HEK293T (cell line): ENCODE measurements at regions not wholly inside any gene's neighbourhood (a gene's known extent, or its start where the extent isn't known, plus 50 kb on each side); places are given as distances from the start of the nearest gene placed in this dataset.

Experiments used
- CTCF ChIA-PET: fragments of 350-600 bp; formaldehyde crosslinking; extraction: SDS; loops from one replicate; lab custom pipeline; 2021; ENCODE audit warnings: antibody characterized with exemption, inconsistent platforms; lab: Yijun Ruan, JAX
- POLR2A ChIA-PET: fragments of 350-600 bp; formaldehyde crosslinking; extraction: SDS; loops from one replicate; lab custom pipeline; 2020; ENCODE audit warnings: antibody characterized with exemption, inconsistent platforms; lab: Yijun Ruan, JAX
- DNase-seq: peaks from one replicate; pipeline ENCODE4 v3.0.0; 2012; ENCODE audit warnings: mixed read lengths; ENCODE audit errors: extremely low spot score
- ARNT ChIP-seq: fragments of 450-650 bp; IDR thresholded peaks from 2 replicates; pipeline ENCODE4 v1.6.1; 2017; ENCODE audit warnings: mild to moderate bottlenecking
- BHLHE40 ChIP-seq: fragments of 450-650 bp; IDR thresholded peaks from 2 replicates; pipeline ENCODE4 v1.6.1; 2016; ENCODE audit warnings: mild to moderate bottlenecking, moderate library complexity, borderline replicate concordance
- CTBP1 ChIP-seq: fragments of 450-650 bp; IDR thresholded peaks from 2 replicates; pipeline ENCODE4 v1.6.1; 2016; ENCODE audit warnings: borderline replicate concordance
- ELF4 ChIP-seq: fragments of 450-650 bp; IDR thresholded peaks from 2 replicates; pipeline ENCODE4 v1.6.1; 2017; ENCODE audit warnings: antibody characterized with exemption
- FOXA1 ChIP-seq: fragments of 450-650 bp; IDR thresholded peaks from 2 replicates; pipeline ENCODE4 v1.6.1; 2016; ENCODE audit warnings: mild to moderate bottlenecking
- FOXK2 ChIP-seq: fragments of 450-650 bp; IDR thresholded peaks from 2 replicates; pipeline ENCODE4 v1.6.1; 2016; ENCODE audit warnings: mild to moderate bottlenecking
- FOXM1 ChIP-seq: fragments of 450-650 bp; IDR thresholded peaks from 2 replicates; pipeline ENCODE4 v1.6.1; 2017; ENCODE audit warnings: mild to moderate bottlenecking, borderline replicate concordance
- HDGF ChIP-seq: fragments of 450-650 bp; IDR thresholded peaks from 2 replicates; pipeline ENCODE4 v1.6.1; 2017; ENCODE audit warnings: antibody characterized with exemption, borderline replicate concordance
- L3MBTL2 ChIP-seq: fragments of 450-650 bp; conservative IDR thresholded peaks from 2 replicates; pipeline ENCODE4 v1.6.1; 2016; ENCODE audit warnings: mild to moderate bottlenecking
- LEF1 ChIP-seq: fragments of 450-650 bp; IDR thresholded peaks from 2 replicates; pipeline ENCODE4 v1.6.1; 2017; ENCODE audit warnings: mild to moderate bottlenecking, borderline replicate concordance
- NFRKB ChIP-seq: fragments of 450-650 bp; IDR thresholded peaks from 2 replicates; pipeline ENCODE4 v1.6.1; 2016; ENCODE audit warnings: mild to moderate bottlenecking, moderate library complexity
- PKNOX1 ChIP-seq: fragments of 450-650 bp; IDR thresholded peaks from 2 replicates; pipeline ENCODE4 v1.6.1; 2016
- SP1 ChIP-seq: fragments of 450-650 bp; IDR thresholded peaks from 2 replicates; pipeline ENCODE4 v1.6.1; 2017
- SUZ12 ChIP-seq: fragments of 450-650 bp; IDR thresholded peaks from 2 replicates; pipeline ENCODE4 v1.6.1; 2016; ENCODE audit warnings: mild to moderate bottlenecking
- TARDBP ChIP-seq: fragments of 450-650 bp; IDR thresholded peaks from 2 replicates; pipeline ENCODE4 v1.6.1; 2016
- ZNF384 ChIP-seq: fragments of 450-650 bp; IDR thresholded peaks from 2 replicates; pipeline ENCODE4 v1.6.1; 2016

GRCh38 chr2:2734308-2734707 lies 403.2 kb upstream of the MYT1L start:
- DNase-seq: no peak
- ChIA-PET POLR2A (no interaction called here), CTCF (no interaction called here)
- TF ChIP-seq ZNF384: no peak
- TF ChIP-seq ELF4: no peak
- TF ChIP-seq BHLHE40: no peak
- TF ChIP-seq CTBP1: no peak

- CTCF ChIA-PET: no interaction called here
- no peak for TF ChIP-seq ARNT
- TF ChIP-seq FOXA1: no peak
- no peak for TF ChIP-seq TARDBP
- TF ChIP-seq FOXM1: no peak
- TF ChIP-seq CTBP1: no peak
- no peak for TF ChIP-seq FOXK2
- no peak for TF ChIP-seq ELF4
- TF ChIP-seq LEF1: no peak
- POLR2A ChIA-PET: no interaction called here
- no peak for DNase-seq
Measured at GRCh38 chr2:2733818-2734217, 402.7 kb upstream of the MYT1L start.

GRCh38 chr2:2732331-2733119 lies 401.4 kb upstream of the MYT1L start:
- DNase-seq: no peak
- POLR2A ChIA-PET: no interaction called here
- CTCF ChIA-PET: no interaction called here
- no peak for TF ChIP-seq SUZ12
- no peak for TF ChIP-seq PKNOX1
- no peak for TF ChIP-seq CTBP1
- no peak for TF ChIP-seq SP1
- TF ChIP-seq NFRKB: no peak
- TF ChIP-seq ELF4: no peak
- no peak for TF ChIP-seq LEF1
- TF ChIP-seq FOXA1: no peak
- no peak for TF ChIP-seq ZNF384
- no peak for TF ChIP-seq BHLHE40
- no peak for TF ChIP-seq FOXK2
- TF ChIP-seq FOXM1: no peak
- TF ChIP-seq L3MBTL2: no peak
- TF ChIP-seq TARDBP: no peak
- TF ChIP-seq ARNT: no peak
- TF ChIP-seq HDGF: no peak

GRCh38 chr2:2731816-2732284 lies 400.8 kb upstream of the MYT1L start:
- ChIA-PET POLR2A (no interaction called here), CTCF (no interaction called here)
- TF ChIP-seq SUZ12 (no peak), FOXK2 (no peak), FOXM1 (no peak), NFRKB (no peak), ELF4 (no peak), SP1 (no peak), ZNF384 (no peak)
- no peak for DNase-seq

GRCh38 chr2:2731101-2731815 lies 400.2 kb upstream of the MYT1L start:
- TF ChIP-seq NFRKB (no peak), L3MBTL2 (no peak), PKNOX1 (no peak), ELF4 (no peak), FOXM1 (no peak), LEF1 (no peak), ARNT (no peak), TARDBP (no peak), HDGF (no peak)
- CTCF ChIA-PET: no interaction called here
- POLR2A ChIA-PET: no interaction called here
- no peak for DNase-seq

- POLR2A ChIA-PET: no interaction called here
- CTCF ChIA-PET: interaction anchor here (0.6 kb wide), 1 partner anchor 518 kb away, joined by 3 read pairs; no protein-coding TSS in a partner anchor
- DNase-seq: no peak
Measured at GRCh38 chr2:2730301-2730833, 399.3 kb upstream of the MYT1L start.

More at GRCh38 chr2:2730301-2730833, 399.3 kb upstream of the MYT1L start:
- no peak for TF ChIP-seq FOXA1
- no peak for TF ChIP-seq HDGF
- TF ChIP-seq FOXM1: no peak
- TF ChIP-seq ARNT: no peak
- no peak for TF ChIP-seq L3MBTL2
- TF ChIP-seq SUZ12: no peak
- TF ChIP-seq LEF1: no peak
- TF ChIP-seq FOXK2: no peak
- no peak for TF ChIP-seq BHLHE40
- TF ChIP-seq NFRKB: no peak
- no peak for TF ChIP-seq PKNOX1
- TF ChIP-seq TARDBP: no peak
- no peak for TF ChIP-seq CTBP1
- no peak for TF ChIP-seq SP1
- no peak for TF ChIP-seq ZNF384
- no peak for TF ChIP-seq ELF4
